ENCODE measurements at regions not wholly inside any gene's neighbourhood (a gene's known extent, or its start where the extent isn't known, plus 50 kb on each side); places are given as distances from the start of the nearest gene placed in this dataset.

- TF ChIP-seq CTCF (conservative IDR thresholded peaks at IDR 0.05; ENCODE audit: low read depth, low read length): no peak
- TF ChIP-seq POLR2A (IDR thresholded peaks at IDR 0.05; ENCODE audit: low read depth, low read length): no peak
- no peak for TF ChIP-seq SMC3 (IDR thresholded peaks at IDR 0.05; ENCODE audit: low read depth, low read length)
- TF ChIP-seq CEBPB (IDR thresholded peaks at IDR 0.05; ENCODE audit: low read depth, low read length): no peak
- TF ChIP-seq MXI1 (IDR thresholded peaks at IDR 0.05; ENCODE audit: borderline replicate concordance, low read depth, low read length): no peak
These were observed 208.5 kb upstream of the PDE10A start for GRCh38 chr6:165871571-165871970.
